ENCODE measurements at regions not wholly inside any gene's neighbourhood (a gene's known extent, or its start where the extent isn't known, plus 50 kb on each side); places are given as distances from the start of the nearest gene placed in this dataset.

- DNase-seq, result no peak
These were observed 237.6 kb upstream of the C11orf87 start for GRCh38 chr11:109184376-109184775.

DNA sequence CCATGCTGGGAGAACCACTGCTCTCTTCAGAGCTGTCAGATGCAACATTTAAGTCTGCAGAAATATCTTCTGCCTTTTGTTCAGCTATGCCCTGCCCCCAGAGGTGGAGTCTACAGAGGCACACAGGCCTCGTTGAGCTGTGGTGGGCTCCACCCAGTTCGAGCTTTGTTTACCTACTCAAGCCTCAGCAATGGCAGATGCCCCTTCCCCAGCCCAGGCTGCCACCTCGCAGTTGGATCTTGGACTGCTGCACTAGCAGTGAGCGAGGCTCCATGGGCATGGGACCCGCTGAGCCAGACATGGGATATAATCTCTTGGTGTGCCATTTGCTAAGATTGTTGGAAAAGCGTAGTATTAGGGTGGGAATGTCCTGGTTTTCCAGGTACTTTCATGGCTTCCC is 229.1 kb upstream of the C11orf87 start:
- DNase-seq, result no peak

DNA sequence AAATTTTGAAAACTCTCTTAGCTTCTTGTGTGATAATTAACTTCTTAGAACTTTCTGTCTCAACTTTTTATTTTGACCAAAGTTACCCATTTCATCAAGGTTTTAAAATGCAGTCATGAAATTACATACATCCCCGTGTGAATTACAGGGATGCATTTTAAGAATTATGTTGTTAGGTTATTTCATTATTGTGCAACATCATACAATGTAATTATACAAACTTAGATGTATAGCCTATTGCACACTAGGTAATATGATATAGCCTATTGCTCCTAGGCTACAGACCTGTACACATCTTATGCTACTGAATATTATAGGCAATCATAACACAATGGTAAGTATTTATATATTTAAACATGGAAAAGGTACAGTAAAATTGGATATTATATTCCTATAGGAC is 228.1 kb upstream of the C11orf87 start:
- DNase-seq, result no peak

DNA sequence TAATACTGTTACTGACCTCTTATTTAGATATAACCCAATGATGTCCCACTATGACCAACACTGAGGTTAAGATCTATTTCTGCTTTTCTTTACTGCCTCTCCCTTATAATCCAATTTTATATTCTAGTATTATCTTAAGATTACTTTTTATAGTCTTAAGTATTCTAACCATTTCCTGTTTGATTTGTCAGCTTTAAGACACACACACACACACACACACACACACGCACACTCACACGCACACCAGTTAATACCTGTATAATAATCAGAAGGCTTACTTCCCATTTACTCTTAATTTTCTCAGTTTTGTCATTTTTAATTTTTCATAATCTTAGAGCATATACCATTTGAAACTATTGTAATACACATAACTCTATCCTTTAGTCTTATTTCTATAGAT is 226.0 kb upstream of the C11orf87 start:
- DNase-seq, result peak; percentile 35

- peak; percentile 49 for DNase-seq
These were observed 224.3 kb upstream of the C11orf87 start for GRCh38 chr11:109197656-109198055.

GRCh38 chr11:109203176-109203575 is 218.8 kb upstream of the C11orf87 start:
- DNase-seq, result no peak

GRCh38 chr11:109205312-109205711 is 216.7 kb upstream of the C11orf87 start:
- no peak for DNase-seq

DNA sequence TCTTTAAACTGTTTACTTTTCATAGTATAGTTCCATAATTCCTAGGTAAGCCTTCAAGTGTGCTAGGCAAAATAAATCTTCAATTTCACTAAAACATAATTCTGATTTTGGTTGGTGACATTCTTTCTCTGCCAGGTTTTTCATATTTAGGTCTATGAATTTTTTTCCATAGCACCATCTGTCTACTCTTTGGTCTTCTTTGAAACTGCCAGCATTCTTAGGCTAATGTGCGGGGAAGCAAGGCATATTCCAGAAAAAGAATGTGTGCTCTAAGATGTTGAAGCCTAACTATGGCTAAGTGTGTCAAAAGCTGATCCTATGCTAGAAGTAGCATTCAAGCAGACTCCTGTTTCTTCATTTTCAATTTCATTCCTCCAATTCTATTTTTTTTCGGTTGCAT is 213.9 kb upstream of the C11orf87 start:
- DNase-seq, result no peak

- DNase-seq, result no peak
These were observed 212.4 kb upstream of the C11orf87 start for GRCh38 chr11:109209572-109209971.

- no peak for DNase-seq
These were observed 200.8 kb upstream of the C11orf87 start for GRCh38 chr11:109221190-109221589.

- no peak for DNase-seq
These were observed 199.2 kb upstream of the C11orf87 start for GRCh38 chr11:109222761-109223160.

DNA sequence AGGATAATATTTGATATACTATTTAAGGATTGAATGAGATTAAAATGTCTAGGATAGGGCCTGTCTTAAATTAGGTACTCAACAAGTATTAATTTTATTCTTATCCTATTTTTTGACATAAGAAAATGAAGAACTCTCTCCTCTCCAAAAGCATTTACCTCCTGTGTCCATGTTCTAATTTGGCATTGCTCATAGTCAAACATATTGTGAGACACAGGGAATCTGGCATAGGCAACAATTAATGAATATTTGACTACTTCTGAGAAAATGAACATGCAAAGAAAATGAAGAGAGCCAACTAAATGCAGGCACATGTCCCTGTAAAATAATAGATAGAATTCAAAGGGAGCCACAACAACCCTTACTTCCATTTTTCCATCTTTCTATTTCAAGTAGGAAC is 198.5 kb upstream of the C11orf87 start:
- no peak for DNase-seq

DNA sequence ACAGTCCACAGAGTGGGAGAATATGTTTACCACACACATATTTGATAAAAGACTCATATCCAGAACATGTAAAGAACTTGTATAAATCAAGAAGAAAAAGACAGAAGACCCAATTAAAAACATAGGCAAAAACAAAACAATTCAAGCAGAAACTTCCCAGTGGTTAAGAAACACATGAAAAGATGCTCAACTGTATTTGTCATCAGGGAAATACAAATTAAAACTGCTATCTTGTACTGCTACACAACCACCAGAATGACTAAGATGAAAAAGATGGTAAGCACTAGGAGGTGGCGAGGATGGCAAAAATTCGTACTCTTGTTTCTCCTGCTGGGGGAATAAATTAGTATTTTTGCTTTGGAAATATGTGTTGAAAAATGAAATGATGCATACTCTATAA is 192.3 kb upstream of the C11orf87 start:
- peak; percentile 68 for DNase-seq

- no peak for DNase-seq
These were observed 185.8 kb upstream of the C11orf87 start for GRCh38 chr11:109236188-109236587.

DNA sequence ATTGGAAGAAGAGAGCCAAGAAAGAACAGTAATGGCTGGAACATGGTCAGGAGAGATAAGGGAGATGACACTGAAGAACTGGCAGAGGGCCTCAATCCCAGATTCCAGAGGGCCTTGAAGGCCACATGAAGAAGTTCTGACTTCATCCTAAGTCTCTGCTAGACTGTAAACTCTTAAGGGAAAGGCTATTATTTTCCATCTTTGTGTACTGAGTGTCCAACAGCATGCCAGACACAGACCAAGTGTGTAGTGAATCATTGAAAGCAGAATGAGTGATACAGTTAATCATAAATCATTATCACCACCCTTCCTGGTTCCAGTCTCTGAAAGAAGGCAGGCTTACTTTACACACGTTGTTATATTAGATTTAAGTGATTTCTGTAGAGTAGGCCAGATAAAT is 185.3 kb upstream of the C11orf87 start:
- DNase-seq, result peak; percentile 36

DNA sequence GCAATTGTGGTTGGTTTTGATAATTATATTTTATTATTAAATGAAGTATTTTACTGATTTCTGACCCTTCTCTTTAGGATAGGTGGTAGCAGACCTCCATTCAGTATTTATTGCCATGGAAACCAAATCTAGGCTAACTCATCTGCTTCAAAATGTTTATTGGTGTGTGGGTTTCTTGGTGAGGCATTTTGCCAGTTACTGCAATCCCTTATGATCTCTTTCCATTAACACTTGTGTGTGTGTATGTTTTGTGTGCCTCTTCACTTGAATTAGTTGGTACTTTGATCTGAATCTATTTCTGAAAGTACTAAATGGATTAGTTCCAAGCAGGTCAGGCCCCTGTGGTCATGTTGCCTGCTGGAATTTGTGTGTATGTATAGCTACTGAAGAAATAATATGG is 184.4 kb upstream of the C11orf87 start:
- DNase-seq, result peak; percentile 49

GRCh38 chr11:109241988-109242536 is 179.9 kb upstream of the C11orf87 start:
- DNase-seq, result no peak

DNA sequence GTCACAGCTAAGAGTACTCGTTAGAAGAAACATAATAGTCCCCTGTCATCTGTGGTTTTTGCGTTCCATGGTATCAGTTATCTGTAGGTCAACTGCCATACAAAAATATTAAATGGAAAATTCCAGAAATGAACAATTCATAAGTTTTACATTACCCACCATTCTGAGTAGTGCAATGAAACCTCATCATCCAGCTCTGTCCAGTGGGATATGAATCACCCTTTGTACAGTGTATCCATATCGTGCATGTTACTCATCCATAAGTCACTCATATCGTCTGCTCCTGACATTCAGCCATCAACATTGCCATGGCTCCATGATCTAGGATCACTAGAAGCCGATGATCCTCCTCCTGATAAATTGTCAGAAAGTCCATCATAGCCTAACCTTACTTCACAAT is 174.9 kb upstream of the C11orf87 start:
- peak; percentile 61 for DNase-seq

GRCh38 chr11:109249597-109249996 is 172.4 kb upstream of the C11orf87 start:
- no peak for DNase-seq

DNA sequence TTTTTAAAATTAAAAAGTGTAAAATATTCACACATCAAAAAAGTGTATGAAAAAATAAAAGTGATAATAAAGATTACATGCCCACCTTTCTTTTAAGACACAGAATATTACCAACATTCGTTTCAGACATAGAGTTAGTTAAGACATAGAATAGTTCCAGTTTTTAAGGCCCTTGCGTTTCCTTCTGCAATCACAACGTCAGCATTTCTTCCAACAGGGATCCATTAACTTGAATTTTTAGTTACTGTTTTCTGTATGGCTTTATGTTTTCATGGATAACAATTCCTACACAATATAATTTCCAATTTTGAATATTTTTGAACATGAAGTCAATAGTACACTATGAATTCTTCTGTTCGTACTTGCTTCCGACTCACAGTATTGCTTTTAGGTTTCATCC is 170.8 kb upstream of the C11orf87 start:
- DNase-seq, result no peak

- no peak for DNase-seq
These were observed 157.9 kb upstream of the C11orf87 start for GRCh38 chr11:109264128-109264527.

DNA sequence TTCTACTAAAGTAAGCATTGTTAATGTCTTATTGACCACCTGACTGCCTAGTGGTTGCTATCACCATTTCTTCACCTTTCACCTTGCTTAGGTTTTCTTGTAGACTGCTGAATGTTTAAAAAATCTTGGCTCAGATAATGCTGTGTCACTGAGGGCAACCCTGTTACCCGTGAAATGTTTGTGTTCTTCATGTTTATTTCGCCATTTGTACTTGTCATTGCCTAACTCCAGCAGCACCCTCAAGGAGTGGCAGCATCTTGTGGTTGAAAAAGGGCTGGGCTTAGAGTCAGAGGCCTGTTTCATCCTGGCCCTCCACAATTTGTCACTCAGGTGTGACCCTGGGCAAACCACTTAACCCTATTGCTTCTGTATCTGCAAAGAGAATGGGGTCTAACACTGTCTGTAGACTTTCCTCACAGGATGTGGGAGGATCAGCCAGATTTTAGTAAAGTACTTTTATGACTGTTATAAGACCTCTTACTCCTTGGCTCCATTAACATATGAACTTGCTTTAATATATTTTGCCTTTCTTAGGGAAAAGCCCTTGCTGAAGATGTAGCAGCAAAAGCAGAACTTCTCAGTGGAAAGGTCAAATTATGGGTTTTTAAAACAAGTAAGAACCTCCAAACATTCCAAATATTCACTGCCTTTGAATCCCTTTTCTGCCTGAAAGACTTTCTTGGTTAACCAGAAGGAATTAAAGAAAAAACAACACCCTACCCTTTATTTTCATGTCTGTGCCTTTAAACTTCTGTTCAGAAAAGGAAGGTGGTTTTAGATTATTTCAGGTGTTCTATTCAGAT is 154.5 kb upstream of the C11orf87 start:
- DNase-seq, result no peak

DNA sequence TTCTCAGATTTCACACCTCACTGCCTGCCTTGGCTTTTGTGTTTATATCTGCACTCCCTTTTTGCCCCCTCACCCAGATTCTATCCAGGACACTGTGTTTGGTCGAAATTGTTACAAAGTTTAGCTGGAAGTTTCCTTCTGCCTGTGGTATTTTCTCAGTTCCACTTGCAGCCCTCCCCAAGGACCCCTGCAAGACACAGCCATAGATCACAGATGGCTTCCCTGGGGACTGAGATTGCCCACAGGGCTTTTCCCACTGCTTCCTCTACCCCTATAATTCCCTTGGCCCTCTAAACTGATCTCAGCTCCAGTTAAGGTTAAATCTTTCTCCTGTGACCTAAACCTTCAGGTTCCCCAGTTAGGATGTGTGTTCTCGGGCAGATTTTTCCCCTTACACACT is 146.1 kb upstream of the C11orf87 start:
- DNase-seq, result no peak

DNA sequence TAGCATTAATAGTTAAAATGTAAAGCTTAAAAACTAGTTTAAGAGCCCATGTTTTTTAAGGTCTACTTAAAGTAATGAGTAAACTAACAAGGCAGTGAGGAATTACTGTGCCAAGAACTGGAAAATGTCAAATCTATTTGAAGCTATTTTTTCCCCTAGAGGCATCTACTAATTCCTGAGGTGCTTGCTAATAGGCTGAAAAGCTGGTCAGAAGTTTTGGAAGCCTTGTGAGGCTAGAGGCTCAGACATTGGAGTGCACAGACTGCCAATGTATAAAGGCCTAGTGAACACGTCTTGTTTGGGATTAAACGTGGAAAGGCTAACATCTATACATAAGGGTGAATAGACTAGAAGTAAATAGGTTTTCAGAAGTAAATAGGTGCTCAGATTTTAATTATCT is 136.5 kb upstream of the C11orf87 start:
- DNase-seq, result no peak

DNA sequence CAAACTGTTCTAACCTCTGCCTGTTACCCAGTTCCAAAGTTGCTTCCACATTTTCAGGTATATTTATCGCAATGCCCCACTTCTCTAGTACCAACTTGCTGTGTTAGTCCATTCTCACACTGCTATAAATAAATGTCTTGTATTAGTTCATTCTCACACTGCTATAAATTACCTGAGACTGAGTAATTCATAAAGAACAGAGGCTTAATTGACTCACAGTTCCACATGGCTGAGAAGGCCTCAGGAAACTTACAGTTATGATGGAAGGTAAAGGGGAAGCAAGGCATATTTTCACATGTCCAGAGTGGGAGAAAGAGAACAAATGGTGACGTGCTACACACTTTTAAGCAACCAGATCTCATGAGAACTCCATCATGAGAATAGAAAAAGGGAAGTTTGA is 130.4 kb upstream of the C11orf87 start:
- no peak for DNase-seq

All from fibroblast of skin of right quadriceps (primary cell).